GM19238 (cell line): ENCODE measurements at regions not wholly inside any gene's neighbourhood (a gene's known extent, or its start where the extent isn't known, plus 50 kb on each side); places are given as distances from the start of the nearest gene placed in this dataset.

Experiments used
- DNase-seq: peaks from one replicate; pipeline ENCODE4 v3.0.0; 2011; ENCODE audit warnings: low spot score; ENCODE audit not compliant: insufficient read length

GRCh38 chr13:40488869-40489391 lies 177.5 kb downstream of the FOXO1 start:
- no peak for DNase-seq

GRCh38 chr13:40490086-40490758 lies 176.2 kb downstream of the FOXO1 start:
- no peak for DNase-seq

DNA sequence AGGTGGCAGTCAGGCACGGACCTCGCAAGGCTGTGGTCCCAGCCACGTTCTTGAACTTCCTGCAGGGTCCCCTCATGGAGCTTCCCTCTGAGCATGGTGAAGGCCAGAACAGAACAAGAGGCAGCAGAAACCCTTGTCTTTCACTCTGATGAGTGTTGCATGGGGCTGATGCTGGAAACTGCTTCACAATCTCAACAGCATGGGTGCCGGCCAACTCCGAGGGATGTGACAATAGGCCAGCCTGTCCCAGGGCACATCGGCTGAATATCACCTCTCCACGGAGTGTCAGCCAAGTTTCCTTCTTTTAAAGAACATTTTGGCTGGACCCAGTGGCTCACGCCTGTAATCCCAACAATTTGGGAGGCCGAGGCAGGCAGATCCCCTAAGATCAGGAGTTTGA lies 173.9 kb downstream of the FOXO1 start:
- no peak for DNase-seq

- DNase-seq, result no peak
These were observed 171.9 kb downstream of the FOXO1 start for GRCh38 chr13:40494513-40494912.

DNA sequence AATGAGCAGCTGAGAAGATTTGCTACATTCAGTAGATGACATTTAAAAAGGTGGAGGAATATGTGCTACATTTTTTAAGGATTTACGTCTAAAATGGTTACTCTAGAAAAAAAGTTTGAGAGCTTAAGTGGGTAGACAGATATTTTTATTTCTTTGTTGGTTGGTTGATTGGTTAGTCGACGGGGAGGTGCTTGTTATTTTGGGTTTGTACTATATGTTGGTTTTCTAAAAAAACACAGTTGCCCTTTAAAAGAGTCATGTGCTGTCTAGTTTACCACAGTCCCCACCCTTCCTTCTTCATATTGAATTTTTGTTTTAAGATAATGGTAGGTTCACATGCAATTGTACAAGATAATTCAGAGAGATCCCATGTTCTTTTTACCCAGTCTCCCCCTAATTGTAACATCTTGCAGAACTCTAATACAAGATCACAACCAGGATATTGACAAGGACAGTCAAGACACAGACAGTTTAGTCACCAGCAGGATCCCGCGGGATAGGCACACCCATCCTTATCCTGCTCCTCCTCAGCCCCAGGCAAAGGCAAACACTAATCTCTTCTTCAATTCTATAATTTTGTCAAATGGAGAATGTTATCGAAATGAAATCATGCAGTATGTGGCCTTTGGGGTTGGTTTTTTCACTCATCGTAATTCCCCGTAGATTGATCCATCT lies 171.4 kb downstream of the FOXO1 start:
- DNase-seq, result no peak

- DNase-seq, result no peak
These were observed 170.8 kb downstream of the FOXO1 start for GRCh38 chr13:40495621-40496001.

DNA sequence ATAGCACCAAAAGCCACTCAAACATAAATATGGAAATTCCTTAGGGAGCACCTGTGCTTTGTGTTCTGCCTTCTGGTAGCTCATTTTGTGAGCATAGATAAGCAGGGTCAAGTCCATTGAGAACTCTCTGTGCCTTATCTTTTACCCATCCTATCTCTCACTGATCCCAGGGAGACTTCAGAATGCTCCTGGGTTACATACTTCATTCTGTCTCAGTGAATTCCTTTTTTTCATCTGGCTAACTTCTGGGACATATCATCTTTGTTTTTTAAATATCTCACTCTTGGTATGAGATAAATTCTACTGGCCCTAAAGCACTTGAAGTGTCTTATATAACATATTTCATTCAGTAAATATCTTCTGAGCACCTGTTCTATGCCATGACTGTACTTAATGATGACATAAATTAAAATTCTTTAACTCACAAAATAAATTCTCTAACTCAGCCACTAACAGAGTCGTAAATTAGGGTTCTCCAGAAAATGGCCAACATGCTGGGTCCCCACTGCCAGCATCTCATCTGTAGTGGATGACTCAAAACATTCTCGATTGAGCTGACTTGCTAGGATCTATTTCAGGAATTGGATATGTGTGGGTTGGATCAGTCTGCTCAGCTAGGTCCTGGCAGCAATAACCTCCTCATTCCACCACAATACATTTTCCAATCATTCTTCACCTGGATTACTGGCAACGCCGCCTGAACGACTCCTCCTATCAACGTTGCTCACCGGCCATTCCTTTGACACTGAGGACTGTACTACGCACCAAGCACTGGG lies 170.2 kb downstream of the FOXO1 start:
- DNase-seq, result no peak

- DNase-seq, result no peak
These were observed 168.0 kb downstream of the FOXO1 start for GRCh38 chr13:40498461-40498860.

GRCh38 chr13:40502236-40502635 lies 164.2 kb downstream of the FOXO1 start:
- DNase-seq, result no peak

DNA sequence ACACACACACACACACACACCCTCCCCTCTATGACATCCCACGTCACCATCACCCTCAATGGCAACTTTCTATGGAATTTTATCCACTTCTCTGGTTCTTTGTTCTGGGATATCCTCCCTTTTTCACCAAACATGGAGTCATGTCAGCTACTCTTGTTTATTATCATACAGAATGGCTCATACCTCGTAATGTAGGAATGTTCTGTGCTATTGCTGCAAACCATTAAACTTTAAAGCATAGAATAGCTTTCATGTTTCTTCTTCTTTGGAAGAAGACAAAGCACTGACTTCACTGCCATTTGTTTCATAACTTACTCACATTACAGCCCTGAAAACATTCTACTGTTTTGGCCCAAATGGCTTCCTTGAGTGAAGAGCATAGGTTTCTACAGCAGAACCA lies 163.4 kb downstream of the FOXO1 start:
- no peak for DNase-seq

DNA sequence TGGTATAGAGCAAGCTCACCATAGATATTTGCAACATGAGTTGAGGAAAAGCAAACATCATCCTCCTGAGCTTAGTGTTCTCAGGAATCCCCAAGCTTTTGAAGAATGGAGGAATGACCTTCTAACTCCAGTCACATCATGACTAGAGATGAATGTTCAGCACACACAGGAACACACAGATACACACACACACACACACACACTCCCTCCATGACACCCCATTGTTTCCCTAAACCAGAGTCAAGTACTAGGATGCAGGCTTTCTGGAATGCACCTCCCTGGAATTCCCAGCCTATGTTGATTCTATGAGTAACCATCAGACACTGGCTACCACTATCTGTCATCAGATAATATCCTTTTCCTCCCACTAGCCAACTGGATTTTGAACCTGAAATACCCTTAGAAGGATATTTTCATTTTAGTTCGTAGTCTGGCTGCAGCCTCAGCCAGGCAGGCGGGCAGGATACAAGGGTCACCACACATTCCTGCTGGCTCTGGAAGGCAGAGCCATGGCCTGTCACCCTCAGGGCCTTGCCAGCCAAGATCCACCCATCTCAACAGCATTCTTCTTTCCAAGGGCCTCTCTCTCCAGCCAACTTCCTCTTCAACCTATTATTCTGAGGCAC lies 162.4 kb downstream of the FOXO1 start:
- no peak for DNase-seq

DNA sequence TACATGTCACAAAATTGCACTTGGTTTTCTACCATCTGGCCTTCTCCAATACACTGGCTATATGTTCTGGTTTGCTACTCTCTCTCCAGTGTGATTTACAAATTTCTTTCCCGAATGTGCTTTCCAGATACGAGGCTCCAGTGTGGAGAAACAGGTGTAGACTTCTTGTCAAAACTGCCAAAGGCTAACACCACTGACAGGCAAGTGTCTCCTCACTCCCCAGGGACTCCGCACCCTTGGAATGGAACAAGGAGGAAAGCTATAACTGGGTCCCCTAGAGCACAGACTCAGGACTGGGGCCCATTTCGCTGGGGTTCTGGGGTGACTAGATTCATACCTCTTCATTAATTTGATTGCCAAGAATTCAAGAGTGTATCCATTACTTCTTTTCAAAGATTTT lies 161.8 kb downstream of the FOXO1 start:
- DNase-seq, result no peak

GRCh38 chr13:40505196-40505595 lies 161.2 kb downstream of the FOXO1 start:
- DNase-seq, result no peak
